Colonic mucosa (tissue), 4 donors: ENCODE measurements at regions not wholly inside any gene's neighbourhood (a gene's known extent, or its start where the extent isn't known, plus 50 kb on each side); places are given as distances from the start of the nearest gene placed in this dataset.

ENCODE experiments used
- DNase-seq: peaks from one replicate; pipeline ENCODE4 v3.0.0-alpha.2; 2020
- H3K27ac ChIP-seq: fragments of 200-600 bp; one replicate; pipeline ENCODE4 v1.8.0; 2021
- H3K27me3 ChIP-seq: fragments of 200-600 bp; one replicate; pipeline ENCODE4 v1.8.0; 2021
- H3K36me3 ChIP-seq: fragments of 200-600 bp; one replicate; pipeline ENCODE4 v1.8.0; 2021
- H3K4me1 ChIP-seq: fragments of 200-600 bp; one replicate; pipeline ENCODE4 v1.8.0; 2021; ENCODE audit warnings: mild to moderate bottlenecking
- H3K4me3 ChIP-seq: fragments of 200-600 bp; one replicate; pipeline ENCODE4 v1.8.0; 2021
- H3K9ac ChIP-seq, 2 donors: one replicate each; pipeline ENCODE4 v1.7.0; 2013; ENCODE audit warnings: control low read depth in 2 of 2, low read depth in 2 of 2, low read length in 2 of 2
- H3K9me3 ChIP-seq: fragments of 200-600 bp; one replicate; pipeline ENCODE4 v1.8.0; 2021
- intact Hi-C: fragments of 100-400 bp; cut with DNase I; formaldehyde crosslinking; loops from one replicate; pipeline ENCODE4 v1.14.1; 2022
- TF ChIP-seq, protein P1 (sequence below): fragments of 200-600 bp; IDR thresholded peaks from one replicate; pipeline ENCODE4 v1.8.0; 2022; ENCODE audit warnings: antibody characterized with exemption, mild to moderate bottlenecking
- donor health status: healthy.
- donor health status: DM: no; HTN: no; CAD: no.
- donor health status: DM: no; HTN: no; CAD: no.

DNA sequence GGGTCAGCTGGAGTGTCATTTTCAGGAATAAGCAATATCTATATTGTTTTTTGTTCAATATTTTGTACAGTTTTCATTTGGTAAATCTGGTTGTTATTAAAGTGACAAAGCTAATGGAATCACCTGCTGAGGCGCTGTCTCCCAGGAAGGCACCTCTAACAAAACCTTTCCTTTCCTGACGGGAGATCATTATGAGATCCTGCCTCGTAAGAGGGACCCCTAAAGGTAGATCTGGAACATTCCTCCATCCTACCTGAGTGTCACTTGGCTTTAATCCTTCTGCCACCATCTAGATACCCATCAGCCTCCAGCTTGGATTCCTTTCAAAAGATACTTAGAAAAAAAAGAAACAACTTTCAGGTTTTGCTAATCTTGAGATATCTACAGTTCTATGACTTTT lies 157.7 kb downstream of the FAT3 start:
- TF ChIP-seq, protein P1, sequence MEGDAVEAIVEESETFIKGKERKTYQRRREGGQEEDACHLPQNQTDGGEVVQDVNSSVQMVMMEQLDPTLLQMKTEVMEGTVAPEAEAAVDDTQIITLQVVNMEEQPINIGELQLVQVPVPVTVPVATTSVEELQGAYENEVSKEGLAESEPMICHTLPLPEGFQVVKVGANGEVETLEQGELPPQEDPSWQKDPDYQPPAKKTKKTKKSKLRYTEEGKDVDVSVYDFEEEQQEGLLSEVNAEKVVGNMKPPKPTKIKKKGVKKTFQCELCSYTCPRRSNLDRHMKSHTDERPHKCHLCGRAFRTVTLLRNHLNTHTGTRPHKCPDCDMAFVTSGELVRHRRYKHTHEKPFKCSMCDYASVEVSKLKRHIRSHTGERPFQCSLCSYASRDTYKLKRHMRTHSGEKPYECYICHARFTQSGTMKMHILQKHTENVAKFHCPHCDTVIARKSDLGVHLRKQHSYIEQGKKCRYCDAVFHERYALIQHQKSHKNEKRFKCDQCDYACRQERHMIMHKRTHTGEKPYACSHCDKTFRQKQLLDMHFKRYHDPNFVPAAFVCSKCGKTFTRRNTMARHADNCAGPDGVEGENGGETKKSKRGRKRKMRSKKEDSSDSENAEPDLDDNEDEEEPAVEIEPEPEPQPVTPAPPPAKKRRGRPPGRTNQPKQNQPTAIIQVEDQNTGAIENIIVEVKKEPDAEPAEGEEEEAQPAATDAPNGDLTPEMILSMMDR: no peak
- Histone ChIP-seq H3K27me3 (no peaks in the 10 kb centered on the region), H3K36me3 (no peaks in the 10 kb centered on the region), H3K27ac (no peak overlapping the region), H3K4me1 (no peaks in the 10 kb centered on the region), H3K4me3 (no peak overlapping the region), H3K9me3 (no peaks in the 10 kb centered on the region), H3K9ac (no peak overlapping the region)
- intact Hi-C loops: no loop called here
- DNase-seq: no peak

DNA sequence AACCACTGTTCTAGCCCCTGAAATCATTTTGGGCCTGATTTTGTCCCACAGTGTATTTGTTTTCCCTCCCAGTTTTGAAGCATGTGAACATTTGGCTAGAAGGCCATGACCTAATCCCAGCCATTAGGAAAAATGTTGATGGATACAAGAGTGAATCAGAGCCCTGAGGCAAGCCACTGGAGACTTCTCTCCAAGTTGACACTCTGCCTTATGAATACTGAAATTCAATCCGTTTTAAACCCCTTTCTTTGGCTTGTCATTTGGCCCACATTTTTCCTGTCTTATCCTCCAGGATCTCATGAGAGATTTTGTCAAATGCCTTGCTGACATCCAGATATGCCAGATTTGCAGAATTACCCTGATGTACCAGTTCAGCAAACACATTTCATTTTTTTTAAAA lies 158.8 kb downstream of the FAT3 start:
- TF ChIP-seq, protein P1: no peak
- no peaks in the 10 kb centered on the region for H3K4me1 ChIP-seq
- no peaks in the 10 kb centered on the region for H3K9me3 ChIP-seq
- no peaks in the 10 kb centered on the region for H3K27me3 ChIP-seq
- H3K27ac ChIP-seq: no peak overlapping the region
- H3K4me3 ChIP-seq: no peak overlapping the region
- DNase-seq: no peak
- no peak overlapping the region for H3K9ac ChIP-seq
- intact Hi-C loops: no loop called here
- no peaks in the 10 kb centered on the region for H3K36me3 ChIP-seq

DNA sequence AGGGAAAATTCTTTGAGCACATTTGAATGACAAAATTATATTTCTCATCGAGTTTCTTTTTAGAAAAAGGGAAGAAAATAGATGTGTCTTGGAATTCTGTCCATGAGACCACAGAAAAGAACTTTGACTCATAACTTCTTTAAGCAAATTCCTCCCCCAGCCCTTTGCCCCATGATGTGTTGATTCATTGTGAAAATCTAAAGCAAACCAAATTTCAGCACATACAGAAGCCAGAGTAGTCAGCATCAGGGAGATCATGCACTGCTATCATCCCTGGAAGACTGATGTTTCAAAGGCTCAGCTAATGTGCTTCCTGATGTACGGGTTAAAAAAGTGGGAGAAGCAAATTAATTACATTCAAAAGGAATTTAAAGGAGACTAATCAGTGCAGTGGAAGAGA lies 159.7 kb downstream of the FAT3 start:
- no peaks in the 10 kb centered on the region for H3K36me3 ChIP-seq
- H3K4me1 ChIP-seq: no peaks in the 10 kb centered on the region
- H3K27ac ChIP-seq: no peak overlapping the region
- H3K9me3 ChIP-seq: no peaks in the 10 kb centered on the region
- intact Hi-C loops: no loop called here
- DNase-seq: no peak
- no peak overlapping the region for H3K9ac ChIP-seq
- H3K27me3 ChIP-seq: no peaks in the 10 kb centered on the region
- TF ChIP-seq, protein P1: no peak
- no peak overlapping the region for H3K4me3 ChIP-seq

DNA sequence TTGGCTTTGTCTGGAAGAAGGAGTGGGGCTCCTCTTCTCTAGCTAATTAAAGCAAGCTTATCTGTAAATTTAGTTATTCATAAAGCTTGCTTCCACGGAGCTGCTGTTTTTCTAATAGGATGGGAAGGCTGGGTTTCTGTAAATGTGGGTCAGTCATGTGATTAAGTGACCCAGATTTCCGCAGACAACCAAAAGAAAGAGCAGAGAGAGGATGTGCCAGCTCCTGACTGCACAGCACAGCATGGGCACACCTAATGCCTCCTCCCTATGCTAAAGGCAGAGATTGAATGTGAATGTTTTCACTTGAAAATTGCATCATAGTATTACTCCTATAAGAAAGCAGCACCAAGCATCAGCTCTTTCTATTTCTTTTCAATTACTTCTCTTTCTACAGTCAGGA lies 160.2 kb downstream of the FAT3 start:
- intact Hi-C loops: no loop called here
- Histone ChIP-seq H3K9me3 (no peaks in the 10 kb centered on the region), H3K4me3 (no peak overlapping the region), H3K27ac (no peak overlapping the region), H3K9ac (no peak overlapping the region), H3K27me3 (no peaks in the 10 kb centered on the region), H3K36me3 (no peaks in the 10 kb centered on the region), H3K4me1 (no peaks in the 10 kb centered on the region)
- TF ChIP-seq, protein P1: no peak
- DNase-seq: no peak

DNA sequence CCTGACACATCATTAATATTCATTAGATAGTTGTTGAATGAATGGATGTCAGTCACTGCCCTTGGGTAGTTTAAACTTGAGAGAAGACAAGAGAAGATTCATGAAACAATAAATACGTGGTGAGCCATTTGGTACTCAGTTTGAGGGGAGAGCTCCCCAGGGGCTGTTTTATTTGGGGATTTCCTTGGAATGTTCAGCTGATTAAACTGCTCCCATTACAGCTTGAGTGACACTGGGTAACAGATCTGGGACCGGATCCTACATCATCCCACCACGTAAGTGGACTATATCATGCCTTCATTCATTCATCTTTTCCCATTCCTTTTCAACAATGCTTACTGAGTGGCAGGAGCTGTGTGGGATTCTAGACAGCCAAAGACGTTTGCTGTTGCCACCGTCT lies 162.0 kb downstream of the FAT3 start:
- TF ChIP-seq, protein P1: no peak
- H3K27me3 ChIP-seq: no peaks in the 10 kb centered on the region
- intact Hi-C loops: no loop called here
- H3K36me3 ChIP-seq: no peaks in the 10 kb centered on the region
- no peak for DNase-seq
- no peak overlapping the region for H3K4me3 ChIP-seq
- H3K9ac ChIP-seq: no peak overlapping the region
- no peaks in the 10 kb centered on the region for H3K4me1 ChIP-seq
- no peak overlapping the region for H3K27ac ChIP-seq
- H3K9me3 ChIP-seq: no peaks in the 10 kb centered on the region

DNA sequence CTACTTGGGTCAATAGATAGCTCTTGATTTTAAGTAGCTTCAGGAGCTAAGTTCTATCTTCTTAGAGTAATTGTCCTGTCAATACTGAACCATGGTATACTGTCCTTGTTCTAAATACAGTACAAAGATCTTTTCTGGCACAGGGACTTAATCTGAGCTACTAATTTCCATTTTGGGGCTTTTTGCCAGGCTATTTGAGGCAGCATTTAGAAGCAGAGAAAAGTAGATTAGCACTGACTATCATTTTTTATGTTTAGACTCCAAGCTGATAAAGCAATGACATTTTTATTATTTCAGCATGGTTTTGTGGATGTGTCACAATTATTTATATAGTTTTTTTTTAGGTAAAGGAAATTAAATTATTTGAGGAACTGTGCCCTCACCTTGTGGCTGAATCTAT lies 163.2 kb downstream of the FAT3 start:
- no peak for DNase-seq
- Histone ChIP-seq H3K27me3 (no peaks in the 10 kb centered on the region), H3K36me3 (no peaks in the 10 kb centered on the region), H3K9ac (no peak overlapping the region), H3K9me3 (no peaks in the 10 kb centered on the region), H3K27ac (no peak overlapping the region), H3K4me1 (no peaks in the 10 kb centered on the region), H3K4me3 (no peak overlapping the region)
- intact Hi-C loops: no loop called here
- TF ChIP-seq, protein P1: no peak
